Thoracic aorta (tissue), 2 donors: ENCODE measurements at regions not wholly inside any gene's neighbourhood (a gene's known extent, or its start where the extent isn't known, plus 50 kb on each side); places are given as distances from the start of the nearest gene placed in this dataset.
"Not testable (repeated sequence)": the region's sequence is repeated elsewhere in the genome, so short reads cannot be mapped to it uniquely, and the experiment has no call there.

ENCODE experiments used
- ATAC-seq: fragments of 150-250 bp; one replicate; pipeline ENCODE4 v1.8.0; 2017; ENCODE audit warnings: low read depth; ENCODE audit not compliant: insufficient number of reproducible peaks, low FRiP score
- DNase-seq: peaks from one replicate; pipeline ENCODE4 v3.0.0-alpha.2; 2020; ENCODE audit warnings: low spot score
- H3K27ac ChIP-seq, 2 donors: fragments of 200-600 bp; sonication (generic); 1 replicate in 1 of 2; 2 replicates in 1 of 2; pipeline ENCODE4 v1.5.1; 2016; ENCODE audit warnings: mild to moderate bottlenecking in 2 of 2, moderate library complexity in 2 of 2
- H3K27me3 ChIP-seq: fragments of 200-600 bp; sonication (generic); replicated peaks from 2 replicates; pipeline ENCODE4 v1.6.0; 2016; ENCODE audit warnings: mild to moderate bottlenecking; ENCODE audit not compliant: insufficient read depth
- H3K36me3 ChIP-seq: fragments of 200-600 bp; sonication (generic); one replicate; pipeline ENCODE4 v1.5.1; 2016
- H3K4me1 ChIP-seq, 2 donors: fragments of 200-600 bp; sonication (generic); 1 replicate in 1 of 2; 2 replicates in 1 of 2; pipeline versions ENCODE4 v1.5.1 to v1.6.0; 2016; ENCODE audit warnings: low read depth in 2 of 2, mild to moderate bottlenecking in 1 of 2; ENCODE audit not compliant: control insufficient read depth in 1 of 2
- H3K4me3 ChIP-seq: fragments of 200-600 bp; sonication (generic); 2 replicates; pipeline ENCODE4 v1.5.1; 2016; ENCODE audit warnings: mild to moderate bottlenecking
- H3K9me3 ChIP-seq: fragments of 200-600 bp; sonication (generic); 2 replicates; pipeline ENCODE4 v1.5.1; 2016
- CTCF ChIP-seq: fragments of 200-600 bp; sonication (generic); IDR thresholded peaks from one replicate; pipeline ENCODE4 v1.5.1; 2019; ENCODE audit warnings: antibody characterized with exemption

DNA sequence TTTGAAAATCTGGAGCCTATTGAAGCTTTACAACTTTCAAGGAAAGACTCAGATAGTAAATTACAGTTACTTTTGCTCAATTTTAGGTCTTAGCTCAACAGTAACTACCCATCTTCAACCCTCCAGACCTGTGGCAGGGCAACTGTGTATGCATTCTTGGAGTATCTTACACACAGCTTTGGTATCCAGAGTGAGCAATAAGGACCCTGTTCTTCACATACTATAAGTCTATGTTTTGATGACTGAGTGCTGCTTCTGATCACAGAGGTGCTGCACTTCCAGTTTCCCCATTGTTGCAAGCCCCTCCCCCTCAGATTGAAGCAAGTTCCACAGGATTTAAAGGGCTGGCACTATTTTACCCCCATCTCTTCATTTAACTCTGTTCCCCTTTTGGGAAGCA, 737.4 kb upstream of the GRAMD2B start:
- no peaks in the 10 kb centered on the region for H3K36me3 ChIP-seq
- no peak overlapping the region for H3K27ac ChIP-seq
- DNase-seq (no peak), ATAC-seq (no peak)
- H3K4me3 ChIP-seq = no peak overlapping the region
- no peaks in the 10 kb centered on the region for H3K27me3 ChIP-seq
- H3K4me1 ChIP-seq = no peaks in the 10 kb centered on the region
- no peak for TF ChIP-seq CTCF
- H3K9me3 ChIP-seq = no peaks in the 10 kb centered on the region

DNA sequence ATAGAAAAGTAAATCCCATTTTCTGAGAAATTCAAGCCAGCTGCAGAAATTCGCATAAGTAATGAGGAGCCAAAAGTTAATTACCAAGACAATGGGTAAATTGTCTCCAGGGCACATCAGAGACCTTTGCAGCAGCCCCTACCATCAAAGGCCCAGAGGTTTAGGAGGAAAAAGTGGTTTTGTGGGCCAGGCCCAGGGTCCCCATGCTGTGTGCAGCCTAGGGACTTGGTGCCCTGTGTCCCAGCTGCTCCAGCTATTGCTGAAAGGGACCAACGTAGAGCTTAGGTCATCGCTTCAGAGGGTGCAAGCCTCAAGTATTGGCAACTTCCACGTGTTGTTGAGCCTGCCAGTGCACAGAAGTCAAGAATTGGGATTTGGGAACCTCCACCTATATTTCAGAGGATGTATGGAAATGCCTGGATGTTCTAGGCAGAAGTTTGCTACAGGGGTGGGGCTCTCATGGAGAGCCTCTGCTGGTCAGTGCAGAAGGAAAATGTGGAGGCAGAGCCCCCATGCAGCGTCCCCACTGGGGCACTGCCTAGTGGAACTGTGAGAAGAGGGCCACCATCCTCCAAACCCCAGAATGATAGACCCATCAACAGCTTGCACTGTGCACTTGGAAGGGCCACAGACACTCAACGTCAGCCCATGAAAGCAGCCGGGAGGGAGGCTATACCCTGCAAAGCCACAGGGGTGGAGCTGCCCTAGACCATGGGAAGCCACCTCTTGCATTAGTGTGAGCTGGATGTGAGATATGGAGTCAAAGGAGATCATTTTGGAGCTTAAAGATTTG, 731.3 kb upstream of the GRAMD2B start:
- DNase-seq, H3K4me3 ChIP-seq, H3K4me1 ChIP-seq, ATAC-seq, H3K36me3 ChIP-seq, H3K27ac ChIP-seq, H3K9me3 ChIP-seq, H3K27me3 ChIP-seq: not testable (repeated sequence)

GRCh38 chr5:125695996-125696655, 727.1 kb upstream of the GRAMD2B start:
- TF ChIP-seq CTCF = no peak
- Histone ChIP-seq H3K9me3 (no peaks in the 10 kb centered on the region), H3K27ac (no peak overlapping the region), H3K4me1 (peaks cover 0 to 8% of the 10 kb centered on the region in 2 donors), H3K27me3 (no peaks in the 10 kb centered on the region), H3K36me3 (no peaks in the 10 kb centered on the region), H3K4me3 (no peak overlapping the region)
- no peak for ATAC-seq
- DNase-seq = no peak

GRCh38 chr5:125696762-125697161, 726.4 kb upstream of the GRAMD2B start:
- no peaks in the 10 kb centered on the region for H3K9me3 ChIP-seq
- no peaks in the 10 kb centered on the region for H3K36me3 ChIP-seq
- no peaks in the 10 kb centered on the region for H3K27me3 ChIP-seq
- H3K4me1 ChIP-seq = peaks cover 0 to 8% of the 10 kb centered on the region in 2 donors
- no peak overlapping the region for H3K4me3 ChIP-seq
- no peak overlapping the region for H3K27ac ChIP-seq
- ATAC-seq = no peak
- no peak for TF ChIP-seq CTCF
- DNase-seq = no peak

- Histone ChIP-seq H3K27me3 (no peaks in the 10 kb centered on the region), H3K9me3 (no peaks in the 10 kb centered on the region), H3K4me3 (no peak overlapping the region), H3K27ac (no peak overlapping the region), H3K36me3 (no peaks in the 10 kb centered on the region), H3K4me1 (peaks cover 0 to 8% of the 10 kb centered on the region in 2 donors)
- no peak for TF ChIP-seq CTCF
- ATAC-seq (no peak), DNase-seq (no peak)
Observed at GRCh38 chr5:125698420-125698819, 724.8 kb upstream of the GRAMD2B start.
